ENCODE measurements at regions not wholly inside any gene's neighbourhood (a gene's known extent, or its start where the extent isn't known, plus 50 kb on each side); places are given as distances from the start of the nearest gene placed in this dataset.

DNA sequence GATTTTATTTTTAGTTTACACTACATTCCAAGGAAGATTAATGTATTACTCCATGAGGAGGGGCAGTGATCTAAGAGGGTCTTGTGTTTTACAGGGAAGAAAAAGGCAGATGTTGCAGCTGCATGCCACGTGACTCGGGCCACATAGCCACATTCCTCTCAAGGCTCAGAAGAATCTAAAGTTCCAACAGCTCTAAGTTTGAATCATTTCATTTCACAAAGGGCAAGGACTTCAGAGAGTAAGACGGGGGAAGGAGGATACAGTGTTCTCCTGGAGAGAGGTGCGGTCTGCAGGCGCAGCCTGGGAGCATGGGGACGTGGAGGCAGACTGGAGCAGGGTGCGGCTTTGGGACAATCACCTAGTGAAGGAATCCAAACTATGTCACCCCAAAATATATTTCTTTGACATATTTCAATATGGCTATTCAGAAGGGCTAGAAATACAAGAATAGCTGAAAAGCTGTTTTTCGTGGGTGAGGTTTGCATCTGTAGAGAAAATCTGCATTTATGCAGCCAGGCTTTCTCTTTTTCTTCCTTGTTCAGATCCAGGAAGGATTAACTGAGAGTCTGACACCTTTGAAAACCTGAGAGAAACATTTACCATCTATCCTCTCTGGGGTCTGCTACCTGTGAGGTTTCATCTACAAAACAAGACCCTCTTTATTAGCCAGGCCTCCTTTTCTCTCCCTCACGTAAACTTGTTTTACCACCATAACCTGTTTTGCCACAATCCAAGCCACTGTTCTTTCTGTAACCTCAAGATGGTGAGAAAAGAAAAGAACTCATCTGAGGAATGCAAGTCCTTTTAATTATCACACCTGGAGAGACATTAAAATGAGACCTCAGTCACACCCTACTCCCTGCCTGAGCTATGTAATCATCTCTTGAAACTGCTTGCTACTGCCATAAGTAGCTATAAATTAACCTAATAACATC, 165.1 kb upstream of the NDUFV2 start:
- TF ChIP-seq, protein P1, sequence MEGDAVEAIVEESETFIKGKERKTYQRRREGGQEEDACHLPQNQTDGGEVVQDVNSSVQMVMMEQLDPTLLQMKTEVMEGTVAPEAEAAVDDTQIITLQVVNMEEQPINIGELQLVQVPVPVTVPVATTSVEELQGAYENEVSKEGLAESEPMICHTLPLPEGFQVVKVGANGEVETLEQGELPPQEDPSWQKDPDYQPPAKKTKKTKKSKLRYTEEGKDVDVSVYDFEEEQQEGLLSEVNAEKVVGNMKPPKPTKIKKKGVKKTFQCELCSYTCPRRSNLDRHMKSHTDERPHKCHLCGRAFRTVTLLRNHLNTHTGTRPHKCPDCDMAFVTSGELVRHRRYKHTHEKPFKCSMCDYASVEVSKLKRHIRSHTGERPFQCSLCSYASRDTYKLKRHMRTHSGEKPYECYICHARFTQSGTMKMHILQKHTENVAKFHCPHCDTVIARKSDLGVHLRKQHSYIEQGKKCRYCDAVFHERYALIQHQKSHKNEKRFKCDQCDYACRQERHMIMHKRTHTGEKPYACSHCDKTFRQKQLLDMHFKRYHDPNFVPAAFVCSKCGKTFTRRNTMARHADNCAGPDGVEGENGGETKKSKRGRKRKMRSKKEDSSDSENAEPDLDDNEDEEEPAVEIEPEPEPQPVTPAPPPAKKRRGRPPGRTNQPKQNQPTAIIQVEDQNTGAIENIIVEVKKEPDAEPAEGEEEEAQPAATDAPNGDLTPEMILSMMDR (conservative IDR thresholded peaks at IDR 0.05; ENCODE audit: low read length), result no peak
- TF ChIP-seq EZH2phosphoT487 (IDR thresholded peaks at IDR 0.05; ENCODE audit: borderline replicate concordance, low read depth, low read length), result no peak

Measured in OCI-LY7 (cell line).